ENCODE measurements at regions not wholly inside any gene's neighbourhood (a gene's known extent, or its start where the extent isn't known, plus 50 kb on each side); places are given as distances from the start of the nearest gene placed in this dataset.
"Not testable (repeated sequence)": the region's sequence is repeated elsewhere in the genome, so short reads cannot be mapped to it uniquely, and the experiment has no call there.

- H3K56ac ChIP-seq (ENCODE audit: extremely low read depth, insufficient read depth, low read length); H3K18ac ChIP-seq (ENCODE audit: low read depth, low read length); H3K27ac ChIP-seq (ENCODE audit: insufficient read depth, low read length); dilution Hi-C loops (cut with HindIII; ENCODE audit: low sequenced_read_pairs, unreplicated experiment); H3K27me3 ChIP-seq (ENCODE audit: control insufficient read depth, insufficient read depth, low read length); H3K9ac ChIP-seq (ENCODE audit: low read depth, low read length); H2BK5ac ChIP-seq (ENCODE audit: low read depth, low read length, poor library complexity, severe bottlenecking); H3K79me1 ChIP-seq (ENCODE audit: low read depth in 1 of 2, low read length in 2 of 2); H3K23ac ChIP-seq (ENCODE audit: low read depth, low read length); H3K4ac ChIP-seq (ENCODE audit: low read depth, low read length); CTCF ChIA-PET; H3K9me3 ChIP-seq (ENCODE audit: control insufficient read depth, insufficient read depth, low read length); H2AK5ac ChIP-seq (ENCODE audit: low read depth, low read length); H3K4me2 ChIP-seq (ENCODE audit: low read depth, low read length); H3K4me1 ChIP-seq (ENCODE audit: control insufficient read depth, insufficient read depth, low read length); intact Hi-C loops (cut with micrococcal nuclease); POLR2A ChIA-PET (ENCODE audit: unreplicated experiment); H2BK120ac ChIP-seq (ENCODE audit: low read depth, low read length); H4K8ac ChIP-seq (ENCODE audit: low read depth in 2 of 2, low read length in 2 of 2); H4K5ac ChIP-seq (ENCODE audit: low read depth, low read length); DNase-seq; H4K91ac ChIP-seq (ENCODE audit: insufficient read depth, low read depth, low read length); H2AFZ ChIP-seq (replicated peaks; ENCODE audit: low read length, poor library complexity); H3K4me3 ChIP-seq (ENCODE audit: insufficient read depth, low read depth, low read length); H3K36me3 ChIP-seq (ENCODE audit: control insufficient read depth, insufficient read depth, low read length); H3K9me1 ChIP-seq (ENCODE audit: insufficient read depth, low read length); in situ Hi-C loops (cut with MboI; ENCODE audit: low sequenced_read_pairs); H3K14ac ChIP-seq (replicated peaks; ENCODE audit: low read depth, low read length); H2BK15ac ChIP-seq (ENCODE audit: low read depth, low read length); BruUV-seq (replicated peaks); ATAC-seq (ENCODE audit: low read depth); H2AK9ac ChIP-seq (replicated peaks; ENCODE audit: low read depth, low read length, poor library complexity); H2BK20ac ChIP-seq (ENCODE audit: low read depth, low read length); H4K20me1 ChIP-seq (ENCODE audit: insufficient read depth, low read length): not testable (repeated sequence)
- WGBS, 2 experiments (ENCODE audit: extremely low coverage in 2 of 2, insufficient read length in 1 of 2): 20% methylated on average over 1 of the region's 4 CpGs; no CpG with 5 or more reads in 1 of the 2 experiments
Measured at GRCh38 chr15:84398087-84398486, 162.5 kb downstream of the GOLGA6L4 start.

All from IMR-90 (cell line).